Activated naive CD4-positive, alpha-beta T cell treated with anti-CD3 and anti-CD28 coated beads for 36 hours (primary cell): ENCODE measurements at regions not wholly inside any gene's neighbourhood (a gene's known extent, or its start where the extent isn't known, plus 50 kb on each side); places are given as distances from the start of the nearest gene placed in this dataset.
"Not testable (repeated sequence)": the region's sequence is repeated elsewhere in the genome, so short reads cannot be mapped to it uniquely, and the experiment has no call there.

Source experiments
- CTCF ChIA-PET: fragments of 350-600 bp; sonication (Branson Sonifier 250); formaldehyde crosslinking; loops from one replicate; lab custom pipeline; 2021; ENCODE audit warnings: antibody characterized with exemption; lab: Charles Lee
- DNase-seq: peaks from one replicate; pipeline ENCODE4 v3.0.0-alpha.2; 2020
- H3K27ac Mint-ChIP-seq: one replicate; pipeline ENCODE4 v1.8.0; 2021; ENCODE audit warnings: mild to moderate bottlenecking, mixed read lengths
- H3K27me3 Mint-ChIP-seq: one replicate; pipeline ENCODE4 v1.8.0; 2021; ENCODE audit warnings: low read depth, mixed read lengths
- H3K36me3 Mint-ChIP-seq: one replicate; pipeline ENCODE4 v1.8.0; 2021; ENCODE audit warnings: low read depth, mixed read lengths
- H3K4me1 Mint-ChIP-seq: one replicate; pipeline ENCODE4 v1.8.0; 2021; ENCODE audit warnings: low read depth, mixed read lengths
- H3K4me3 Mint-ChIP-seq: one replicate; pipeline ENCODE4 v1.8.0; 2021; ENCODE audit warnings: mild to moderate bottlenecking, moderate library complexity, mixed read lengths
- H3K9me3 Mint-ChIP-seq: one replicate; pipeline ENCODE4 v1.8.0; 2021; ENCODE audit warnings: mixed read lengths
- intact Hi-C: fragments of 100-400 bp; cut with micrococcal nuclease; formaldehyde crosslinking; loops from one replicate; pipeline ENCODE4 v1.15.1; 2023

DNA sequence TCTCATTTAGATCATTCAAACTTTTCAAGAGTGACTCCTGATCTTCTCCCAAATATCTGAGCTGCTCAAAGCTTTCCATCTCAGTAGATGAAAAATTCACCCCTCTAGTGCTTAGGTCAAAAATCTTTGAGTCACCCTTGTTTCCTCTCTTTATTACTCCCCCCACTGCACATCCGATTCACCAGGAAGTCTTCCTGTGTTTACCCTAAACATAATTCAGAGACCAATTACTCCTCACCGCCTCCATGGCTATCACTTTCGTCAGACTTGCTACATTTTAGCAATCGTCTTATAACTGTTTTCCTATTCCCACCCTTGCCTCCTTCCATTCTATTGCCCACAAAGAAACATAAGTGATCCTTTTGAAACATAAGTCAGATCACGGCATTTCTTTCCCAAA lies 94.8 kb downstream of the SPDYE17 start:
- CTCF ChIA-PET, H3K27ac Mint-ChIP-seq, H3K36me3 Mint-ChIP-seq, DNase-seq, H3K4me1 Mint-ChIP-seq, H3K4me3 Mint-ChIP-seq, intact Hi-C loops, H3K27me3 Mint-ChIP-seq, H3K9me3 Mint-ChIP-seq: not testable (repeated sequence)

- H3K9me3 Mint-ChIP-seq, intact Hi-C loops, H3K27me3 Mint-ChIP-seq, H3K4me1 Mint-ChIP-seq, CTCF ChIA-PET, H3K36me3 Mint-ChIP-seq, H3K4me3 Mint-ChIP-seq, DNase-seq, H3K27ac Mint-ChIP-seq: not testable (repeated sequence)
Observed at GRCh38 chr7:76936346-76936745, 95.8 kb downstream of the SPDYE17 start.

GRCh38 chr7:76934711-76935110 lies 97.5 kb downstream of the SPDYE17 start:
- CTCF ChIA-PET, DNase-seq, H3K4me1 Mint-ChIP-seq, H3K9me3 Mint-ChIP-seq, intact Hi-C loops, H3K27ac Mint-ChIP-seq, H3K4me3 Mint-ChIP-seq, H3K36me3 Mint-ChIP-seq, H3K27me3 Mint-ChIP-seq: not testable (repeated sequence)

DNA sequence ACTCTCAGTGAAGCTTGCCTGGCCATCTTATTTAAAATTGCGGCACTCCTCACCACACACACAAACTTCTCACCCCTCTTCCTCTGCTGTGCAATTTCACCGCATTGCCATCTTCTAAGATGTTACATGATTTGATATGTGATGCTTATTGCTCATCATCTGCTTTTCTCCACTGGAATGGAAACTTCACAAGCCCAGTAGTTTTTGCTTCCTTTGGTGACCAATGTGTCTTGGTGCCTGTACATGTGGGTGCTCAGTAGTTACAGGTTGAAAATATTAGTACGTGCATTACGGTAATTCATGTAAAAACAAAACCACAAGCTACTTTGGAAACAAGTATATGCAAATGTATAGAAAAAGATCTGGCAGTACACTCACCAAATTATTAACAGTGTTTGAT lies 99.2 kb downstream of the SPDYE17 start:
- H3K4me3 Mint-ChIP-seq, DNase-seq, H3K27me3 Mint-ChIP-seq, H3K36me3 Mint-ChIP-seq, H3K4me1 Mint-ChIP-seq, CTCF ChIA-PET, H3K27ac Mint-ChIP-seq, H3K9me3 Mint-ChIP-seq, intact Hi-C loops: not testable (repeated sequence)

GRCh38 chr7:76931441-76931840 lies 100.7 kb downstream of the SPDYE17 start:
- intact Hi-C loops, CTCF ChIA-PET, H3K27ac Mint-ChIP-seq, H3K4me1 Mint-ChIP-seq, H3K4me3 Mint-ChIP-seq, DNase-seq, H3K9me3 Mint-ChIP-seq, H3K27me3 Mint-ChIP-seq, H3K36me3 Mint-ChIP-seq: not testable (repeated sequence)

DNA sequence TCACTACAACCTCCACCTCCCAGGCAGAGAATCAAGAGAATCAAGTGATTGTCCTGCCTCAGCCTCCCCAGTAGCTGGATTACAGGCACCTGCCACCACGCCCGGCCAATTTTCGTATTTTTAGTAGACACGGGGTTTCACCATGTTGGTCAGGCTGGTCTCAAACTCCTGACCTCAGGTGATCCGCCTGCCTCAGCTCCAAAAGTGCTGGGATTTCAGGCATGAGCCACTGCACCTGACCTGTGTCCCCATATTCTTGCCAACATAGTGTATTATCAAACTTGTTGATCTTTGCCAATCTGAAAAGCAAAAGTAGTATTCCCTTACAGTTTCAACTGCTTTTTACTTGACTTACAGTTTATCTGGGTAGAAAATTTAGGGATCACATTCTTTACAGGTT lies 101.7 kb downstream of the SPDYE17 start:
- H3K4me3 Mint-ChIP-seq, H3K9me3 Mint-ChIP-seq, DNase-seq, H3K4me1 Mint-ChIP-seq, intact Hi-C loops, H3K36me3 Mint-ChIP-seq, CTCF ChIA-PET, H3K27ac Mint-ChIP-seq, H3K27me3 Mint-ChIP-seq: not testable (repeated sequence)

GRCh38 chr7:76928751-76929150 lies 103.4 kb downstream of the SPDYE17 start:
- DNase-seq, H3K4me3 Mint-ChIP-seq, H3K27ac Mint-ChIP-seq, H3K27me3 Mint-ChIP-seq, CTCF ChIA-PET, H3K9me3 Mint-ChIP-seq, H3K36me3 Mint-ChIP-seq, intact Hi-C loops, H3K4me1 Mint-ChIP-seq: not testable (repeated sequence)

DNA sequence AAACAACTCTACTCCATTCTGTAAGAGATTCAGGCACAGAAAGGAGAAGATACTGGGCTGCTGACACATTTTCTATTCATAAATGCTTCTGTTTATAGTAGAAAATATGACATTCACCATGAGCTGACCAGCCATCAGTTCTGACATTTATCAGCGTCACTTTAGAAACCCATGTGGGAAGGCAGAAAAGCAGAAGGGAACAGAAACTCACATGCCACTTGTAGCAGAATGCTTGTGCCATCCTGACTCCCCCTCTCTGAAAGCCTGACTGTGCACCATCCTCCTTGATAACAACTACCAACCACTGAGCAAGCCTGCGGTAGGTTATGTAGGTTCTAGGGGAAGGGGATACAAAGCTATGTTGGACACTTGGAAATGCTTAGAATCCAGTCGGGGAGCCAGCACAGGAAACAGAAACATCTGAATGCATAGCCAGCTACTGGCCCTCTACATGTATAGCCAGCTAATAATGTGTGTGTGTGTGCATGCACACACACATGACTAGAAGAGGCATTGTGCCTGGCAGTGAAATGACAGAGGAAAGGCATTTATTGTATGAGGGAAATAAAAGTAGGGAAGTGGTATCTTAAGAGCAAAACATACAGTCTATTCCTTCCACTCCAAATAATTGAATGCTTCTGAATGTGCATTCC lies 104.3 kb downstream of the SPDYE17 start:
- H3K4me1 Mint-ChIP-seq, DNase-seq, intact Hi-C loops, H3K27me3 Mint-ChIP-seq, H3K4me3 Mint-ChIP-seq, H3K27ac Mint-ChIP-seq, H3K9me3 Mint-ChIP-seq, H3K36me3 Mint-ChIP-seq, CTCF ChIA-PET: not testable (repeated sequence)

DNA sequence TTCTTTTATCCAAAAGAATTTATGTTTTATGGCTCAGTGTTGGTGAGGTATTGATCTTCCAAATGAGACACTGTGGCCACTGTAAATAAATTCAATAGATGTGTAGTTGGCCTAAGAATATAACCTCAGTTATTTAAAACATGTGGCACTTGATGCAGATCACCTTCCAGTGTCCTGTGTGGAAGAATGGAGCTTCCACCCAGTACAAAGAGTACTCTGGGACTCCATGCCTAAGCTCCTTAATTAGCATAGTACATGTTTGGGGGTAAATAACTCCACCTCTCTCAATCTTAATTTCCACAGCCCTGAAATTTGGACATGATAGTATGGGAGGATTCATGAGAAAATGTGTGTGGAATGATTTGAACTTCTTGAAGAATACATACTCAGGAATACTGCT lies 105.7 kb downstream of the SPDYE17 start:
- H3K9me3 Mint-ChIP-seq, DNase-seq, H3K4me3 Mint-ChIP-seq, H3K27me3 Mint-ChIP-seq, CTCF ChIA-PET, H3K36me3 Mint-ChIP-seq, intact Hi-C loops, H3K27ac Mint-ChIP-seq, H3K4me1 Mint-ChIP-seq: not testable (repeated sequence)

GRCh38 chr7:76924756-76925155 lies 107.4 kb downstream of the SPDYE17 start:
- intact Hi-C loops, H3K27ac Mint-ChIP-seq, DNase-seq, H3K36me3 Mint-ChIP-seq, H3K4me1 Mint-ChIP-seq, CTCF ChIA-PET, H3K27me3 Mint-ChIP-seq, H3K9me3 Mint-ChIP-seq, H3K4me3 Mint-ChIP-seq: not testable (repeated sequence)

DNA sequence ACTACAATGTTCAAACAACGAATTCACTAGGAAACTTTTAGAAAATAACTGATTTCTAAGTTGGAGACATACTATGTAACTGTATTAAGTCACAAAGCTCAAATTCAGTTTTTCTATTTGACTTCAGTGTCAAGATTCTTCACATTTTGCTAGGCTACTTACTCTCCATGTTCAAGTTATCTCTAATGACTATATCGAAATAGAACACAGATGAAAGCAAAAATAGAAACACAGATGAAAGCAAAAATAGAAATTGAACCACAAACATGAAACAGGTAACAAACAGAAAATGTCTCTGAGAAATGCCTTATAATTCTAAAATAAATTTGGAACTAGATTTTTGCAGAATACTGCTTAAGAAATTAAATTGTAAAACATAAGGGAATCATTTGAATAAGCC lies 113.5 kb downstream of the SPDYE17 start:
- H3K27me3 Mint-ChIP-seq, H3K4me3 Mint-ChIP-seq, DNase-seq, H3K36me3 Mint-ChIP-seq, CTCF ChIA-PET, H3K4me1 Mint-ChIP-seq, intact Hi-C loops, H3K9me3 Mint-ChIP-seq, H3K27ac Mint-ChIP-seq: not testable (repeated sequence)

- intact Hi-C loops, result not testable (repeated sequence)
Observed at GRCh38 chr7:76914361-76914760, 117.8 kb downstream of the SPDYE17 start.

DNA sequence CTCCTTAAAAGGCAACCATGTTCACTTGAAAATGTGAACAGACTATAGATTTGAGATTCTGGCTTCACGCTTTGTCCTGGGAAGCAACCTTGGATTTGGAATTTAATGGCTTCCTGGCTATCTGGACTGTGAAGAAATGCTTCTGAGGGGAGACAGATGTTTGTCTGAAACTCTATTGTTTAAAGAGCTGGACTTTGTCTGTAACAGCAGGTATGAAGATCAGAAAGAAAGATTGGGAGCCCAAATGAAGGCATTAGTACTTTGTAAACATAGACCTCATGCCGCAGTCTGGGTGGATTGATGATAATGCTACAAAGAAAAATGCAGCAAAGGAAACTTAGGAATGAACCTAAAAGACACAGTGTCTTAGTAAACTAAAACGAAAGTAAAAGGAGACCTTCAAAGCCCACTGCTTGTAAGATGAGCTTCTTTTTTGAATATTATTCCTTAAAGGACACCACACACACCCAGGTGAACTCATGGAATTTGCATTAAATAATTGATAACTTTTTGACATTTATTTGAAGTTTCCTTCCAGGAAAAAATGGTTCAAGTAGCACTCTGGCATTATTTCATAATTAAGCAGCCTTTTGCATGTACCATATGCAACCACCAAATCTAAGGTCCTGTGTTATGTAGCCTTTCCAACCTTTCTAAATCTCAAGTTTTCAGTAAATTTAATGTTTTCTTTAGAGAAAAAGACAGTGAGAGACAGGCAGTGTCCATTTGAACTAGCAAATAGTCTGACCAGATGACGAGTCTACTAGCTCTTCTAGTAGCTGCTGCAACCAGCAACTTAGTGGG lies 119.9 kb downstream of the SPDYE17 start:
- CTCF ChIA-PET, DNase-seq, H3K36me3 Mint-ChIP-seq, H3K4me1 Mint-ChIP-seq, H3K9me3 Mint-ChIP-seq, H3K27ac Mint-ChIP-seq, H3K27me3 Mint-ChIP-seq, intact Hi-C loops: not testable (repeated sequence)
- H3K4me3 Mint-ChIP-seq, result peak overlapping the region; percentile 5

More at GRCh38 chr7:76914361-76914760, 117.8 kb downstream of the SPDYE17 start:
- H3K4me3 Mint-ChIP-seq, H3K9me3 Mint-ChIP-seq, CTCF ChIA-PET, DNase-seq, H3K27ac Mint-ChIP-seq, H3K36me3 Mint-ChIP-seq, H3K27me3 Mint-ChIP-seq, H3K4me1 Mint-ChIP-seq: not testable (repeated sequence)
